ENCODE measurements at regions not wholly inside any gene's neighbourhood (a gene's known extent, or its start where the extent isn't known, plus 50 kb on each side); places are given as distances from the start of the nearest gene placed in this dataset.
"Not testable (repeated sequence)": the region's sequence is repeated elsewhere in the genome, so short reads cannot be mapped to it uniquely, and the experiment has no call there.

DNA sequence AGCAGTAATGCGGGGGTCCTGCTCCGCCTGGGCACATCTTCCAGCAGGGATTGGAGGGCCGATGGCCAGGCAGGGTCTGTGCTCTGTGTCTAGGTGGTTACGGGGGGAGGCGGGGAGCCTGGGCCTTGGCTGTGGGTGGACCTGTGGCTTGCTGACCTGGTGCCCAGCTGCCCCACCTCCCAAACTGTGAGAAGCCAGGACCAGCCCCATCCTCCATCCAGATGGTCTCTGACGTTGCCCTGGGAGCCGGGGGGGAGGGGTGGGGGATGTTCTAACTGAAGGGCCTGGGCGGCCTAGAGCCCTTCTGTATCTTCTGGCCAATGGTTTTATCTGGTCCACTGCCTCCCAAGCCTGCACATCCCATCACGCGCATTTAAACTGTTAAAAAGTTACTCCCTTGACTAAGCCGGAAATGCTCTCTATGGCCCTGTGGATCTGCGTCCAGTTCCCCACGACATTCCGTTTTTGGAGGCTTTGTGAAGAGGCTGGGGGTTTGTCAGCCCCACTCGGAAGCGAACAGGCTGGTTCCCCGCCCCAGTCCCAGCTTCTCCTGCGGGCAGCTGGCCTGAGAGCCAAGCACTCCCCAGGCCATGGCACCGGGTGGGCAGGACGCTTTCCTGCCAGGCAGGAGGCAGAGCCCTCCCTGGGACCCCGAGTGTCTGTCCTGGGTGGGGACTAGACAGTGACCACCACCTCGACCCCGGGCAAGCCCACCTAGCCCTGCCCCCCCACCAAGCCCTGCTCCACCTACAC, 143.6 kb downstream of the IGLL1 start:
- not testable (repeated sequence) for DNase-seq

- not testable (repeated sequence) for DNase-seq
Measured at GRCh38 chr22:23435186-23435585, 144.9 kb downstream of the IGLL1 start.

DNA sequence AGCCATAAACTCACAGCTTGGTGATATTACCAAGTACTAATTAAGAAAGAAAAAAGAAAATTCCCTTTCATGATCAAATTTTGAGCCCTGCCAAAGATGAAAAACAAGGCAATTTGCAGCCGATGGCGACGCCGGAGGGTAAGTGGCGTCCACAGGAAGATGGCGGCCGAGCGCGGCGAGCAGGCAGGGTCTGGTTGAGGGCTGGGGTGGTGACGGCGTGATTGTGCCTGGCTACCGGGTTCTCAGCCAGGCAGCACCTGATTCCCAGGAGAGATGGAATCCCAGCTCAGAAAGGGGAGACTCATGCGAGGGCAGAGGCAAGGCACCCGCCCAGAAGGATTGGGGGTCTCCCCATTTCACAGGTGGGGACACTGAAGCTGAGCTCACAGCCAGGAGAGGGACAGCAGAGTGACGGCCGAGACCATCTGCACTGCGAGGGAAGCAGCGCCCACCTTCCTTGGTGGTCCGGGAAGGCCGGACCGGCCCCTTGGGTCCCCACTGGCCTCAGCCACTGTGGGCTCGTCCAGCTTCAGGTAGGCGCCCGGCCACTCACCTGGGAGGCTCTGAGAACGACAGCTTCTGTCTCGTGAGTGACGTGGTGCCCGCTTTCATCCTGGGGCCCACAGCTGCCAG, 145.8 kb downstream of the IGLL1 start:
- not testable (repeated sequence) for DNase-seq

DNA sequence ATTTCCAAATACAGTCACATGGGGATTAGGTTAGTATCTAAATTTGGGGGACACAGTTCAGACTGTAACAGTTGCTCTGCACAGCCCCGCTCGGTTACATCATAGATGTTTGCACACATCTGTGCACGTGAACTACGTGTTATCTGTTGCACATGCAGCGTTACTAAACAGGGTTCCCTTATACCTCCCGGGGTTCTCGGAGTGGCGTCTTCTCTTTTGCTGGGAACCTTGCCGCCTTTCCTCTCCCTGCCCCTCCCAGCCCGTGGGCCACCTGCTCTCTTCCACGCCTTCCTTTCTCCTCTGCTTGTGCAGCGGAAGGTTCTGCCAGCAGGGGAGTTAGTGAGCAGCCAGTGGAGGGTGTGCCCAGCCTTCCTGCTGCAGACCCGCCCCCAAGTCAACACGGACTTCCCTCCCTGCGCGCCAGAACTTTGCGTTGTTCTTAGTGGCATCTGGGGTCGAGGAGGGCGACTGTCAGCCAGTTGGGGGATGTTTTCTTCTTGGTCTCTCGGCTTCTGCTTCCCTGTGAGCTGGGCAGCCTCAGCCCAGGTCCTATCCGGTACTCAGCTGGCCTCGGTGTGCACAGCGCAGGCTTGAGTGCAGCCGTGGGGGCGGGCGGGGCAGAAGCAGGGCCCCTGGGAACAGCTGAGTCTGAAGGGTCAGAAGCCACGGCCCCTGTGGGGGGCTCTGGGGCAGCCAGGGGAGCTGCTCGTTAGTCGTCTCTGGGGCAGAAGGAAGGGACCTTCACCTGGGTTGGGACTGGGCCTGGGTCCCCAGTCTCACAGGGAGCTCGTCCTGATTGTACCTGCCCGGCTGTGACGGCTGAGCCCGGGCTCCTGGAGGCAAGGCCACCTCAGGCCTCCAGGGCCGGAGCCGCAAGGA, 146.7 kb downstream of the IGLL1 start:
- DNase-seq = not testable (repeated sequence)

GRCh38 chr22:23432719-23433118, 147.4 kb downstream of the IGLL1 start:
- DNase-seq = not testable (repeated sequence)

- no peak for DNase-seq
Measured at GRCh38 chr22:23431337-23432072, 148.6 kb downstream of the IGLL1 start.

- not testable (repeated sequence) for DNase-seq
Measured at GRCh38 chr22:23424551-23425068, 155.5 kb downstream of the IGLL1 start.

DNA sequence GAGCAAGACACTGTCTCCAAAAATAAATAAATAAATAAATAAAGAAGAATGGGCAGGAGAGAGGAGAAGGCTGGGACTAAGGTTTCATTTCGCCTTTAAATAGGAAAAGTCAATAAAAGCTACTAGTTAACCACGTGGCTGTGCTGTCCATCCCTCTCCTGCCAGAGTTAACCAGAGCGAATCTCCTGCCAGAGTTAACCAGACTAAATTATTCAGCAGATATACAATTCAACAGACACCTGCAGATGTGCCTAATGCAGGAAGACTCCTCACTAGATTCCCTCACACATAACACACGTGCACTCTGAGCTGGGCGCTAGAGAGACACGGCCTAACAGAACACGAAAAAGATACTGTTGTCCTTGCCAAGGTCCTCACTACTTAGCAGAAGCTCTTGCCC, 156.1 kb downstream of the IGLL1 start:
- no peak for DNase-seq

DNA sequence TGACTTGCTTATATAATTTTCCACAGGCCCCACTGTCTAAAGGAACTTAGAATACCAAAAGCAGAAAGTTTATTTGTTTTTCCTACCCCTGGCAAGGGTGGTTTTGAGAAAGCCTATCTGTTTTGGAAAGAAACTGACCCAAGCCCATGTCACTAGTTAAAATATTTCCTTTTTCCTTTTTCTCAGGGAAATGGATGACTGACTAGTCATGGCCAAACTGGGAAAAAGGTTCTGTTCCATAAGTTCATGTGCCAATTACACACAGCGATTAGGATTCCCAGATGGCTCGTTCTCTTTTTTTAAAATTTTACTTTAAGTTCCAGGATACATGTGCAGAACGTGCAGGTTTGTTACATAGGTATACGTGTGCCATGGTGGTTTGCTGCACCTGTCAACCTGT, 157.8 kb downstream of the IGLL1 start:
- DNase-seq = not testable (repeated sequence)

- DNase-seq = not testable (repeated sequence)
Measured at GRCh38 chr22:23421300-23421699, 158.8 kb downstream of the IGLL1 start.

DNA sequence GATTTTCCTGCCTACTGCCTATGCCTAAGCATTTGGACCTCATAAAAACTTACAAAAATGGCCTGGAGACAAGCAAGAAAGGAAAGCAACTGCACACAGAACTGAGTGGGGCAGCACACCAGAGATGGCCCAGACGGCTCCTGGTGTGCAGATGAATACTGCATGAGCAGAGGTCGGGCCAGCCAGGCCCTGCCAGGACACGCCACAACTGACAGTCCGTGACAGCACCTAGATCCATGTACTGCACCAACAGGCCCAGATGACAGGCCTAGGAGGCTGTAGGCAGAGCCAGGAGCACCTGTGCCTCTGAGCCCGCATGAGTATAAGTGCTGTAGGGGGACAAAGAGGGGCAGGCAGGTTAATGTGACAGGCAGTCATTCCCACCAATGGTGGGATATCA, 160.2 kb downstream of the IGLL1 start:
- DNase-seq = no peak

- no peak for DNase-seq
Measured at GRCh38 chr22:23419171-23419570, 160.9 kb downstream of the IGLL1 start.

GRCh38 chr22:23418159-23418788, 161.8 kb downstream of the IGLL1 start:
- DNase-seq = no peak

GRCh38 chr22:23417327-23417726, 162.8 kb downstream of the IGLL1 start:
- not testable (repeated sequence) for DNase-seq

DNA sequence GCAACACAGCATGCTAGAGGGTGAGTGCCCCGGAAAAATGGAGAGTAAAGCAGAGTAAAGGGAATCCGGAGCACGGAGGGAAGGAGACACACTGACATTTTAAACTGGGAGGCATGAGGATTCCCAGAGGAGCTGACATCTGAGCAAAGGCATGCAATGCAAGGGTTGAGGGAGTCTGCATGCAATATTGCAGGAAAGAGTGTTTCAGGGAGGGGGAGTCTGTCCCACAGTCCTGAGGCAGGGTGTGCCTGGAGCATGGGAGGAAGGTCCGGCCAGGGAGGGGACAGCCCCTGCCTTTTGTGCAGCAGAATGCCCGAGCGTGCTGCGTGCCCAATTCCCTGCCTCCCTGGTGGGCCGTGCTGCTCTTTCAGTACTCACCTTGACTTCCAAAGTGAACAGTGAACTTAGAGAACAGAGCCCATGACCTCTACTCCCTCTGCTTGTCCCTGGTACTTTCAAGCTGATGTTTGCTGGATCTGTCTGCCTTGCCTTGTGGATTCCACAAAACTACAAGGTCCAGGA, 163.9 kb downstream of the IGLL1 start:
- not testable (repeated sequence) for DNase-seq

GRCh38 chr22:23415490-23415851, 164.6 kb downstream of the IGLL1 start:
- no peak for DNase-seq

- no peak for DNase-seq
Measured at GRCh38 chr22:23414727-23415489, 165.2 kb downstream of the IGLL1 start.

- no peak for DNase-seq
Measured at GRCh38 chr22:23411739-23412138, 168.4 kb downstream of the IGLL1 start.

DNA sequence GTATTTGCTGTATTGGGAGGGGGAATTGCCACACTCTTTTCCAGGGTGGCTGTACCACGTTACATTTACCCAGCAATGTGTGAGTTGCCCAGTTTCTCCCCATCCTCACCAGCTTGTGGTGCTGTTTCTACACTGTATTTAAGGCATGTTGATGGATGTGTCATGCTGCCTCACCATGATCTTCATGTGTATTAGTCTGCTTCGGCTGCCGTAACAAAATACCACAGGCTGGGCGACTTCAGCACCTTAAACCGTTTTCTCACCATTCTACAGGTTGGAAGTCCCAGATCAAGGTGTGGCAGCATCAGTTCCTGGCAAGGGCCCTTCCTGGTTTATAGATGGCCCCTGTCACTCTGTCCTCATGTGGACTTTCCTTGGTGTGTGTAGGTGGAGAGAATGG, 169.7 kb downstream of the IGLL1 start:
- no peak for DNase-seq

- no peak for DNase-seq
Measured at GRCh38 chr22:23409976-23410375, 170.1 kb downstream of the IGLL1 start.

GRCh38 chr22:23408321-23408720, 171.8 kb downstream of the IGLL1 start:
- DNase-seq = no peak
